Endothelial cell (in vitro differentiated cells): ENCODE measurements at regions not wholly inside any gene's neighbourhood (a gene's known extent, or its start where the extent isn't known, plus 50 kb on each side); places are given as distances from the start of the nearest gene placed in this dataset.

Source experiments
- DNase-seq: peaks from one replicate; pipeline ENCODE4 v3.0.0; 2021; ENCODE audit warnings: low spot score
- H3K27ac Mint-ChIP-seq: one replicate; pipeline ENCODE4 v1.8.0; 2021; ENCODE audit warnings: mixed read lengths, inconsistent platforms; ENCODE audit not compliant: unreplicated experiment
- H3K27me3 Mint-ChIP-seq: one replicate; pipeline ENCODE4 v1.8.0; 2021; ENCODE audit warnings: mild to moderate bottlenecking, moderate library complexity, mixed read lengths, inconsistent platforms; ENCODE audit not compliant: unreplicated experiment
- H3K36me3 Mint-ChIP-seq: one replicate; pipeline ENCODE4 v1.8.0; 2021; ENCODE audit warnings: mild to moderate bottlenecking, low read depth, mixed read lengths, inconsistent platforms; ENCODE audit not compliant: unreplicated experiment
- H3K4me1 Mint-ChIP-seq: one replicate; pipeline ENCODE4 v1.8.0; 2021; ENCODE audit warnings: mild to moderate bottlenecking, mixed read lengths, inconsistent platforms; ENCODE audit not compliant: unreplicated experiment
- H3K4me3 Mint-ChIP-seq: one replicate; pipeline ENCODE4 v1.8.0; 2021; ENCODE audit warnings: mild to moderate bottlenecking, mixed read lengths, inconsistent platforms; ENCODE audit not compliant: unreplicated experiment
- H3K9me3 Mint-ChIP-seq: one replicate; pipeline ENCODE4 v1.8.0; 2021; ENCODE audit warnings: mixed read lengths, inconsistent platforms; ENCODE audit not compliant: unreplicated experiment
- CTCF ChIP-seq: fragments of 200-600 bp; sonication (generic); IDR thresholded peaks from one replicate; pipeline ENCODE4 v1.5.0; 2021; ENCODE audit warnings: antibody characterized with exemption; ENCODE audit not compliant: unreplicated experiment

DNA sequence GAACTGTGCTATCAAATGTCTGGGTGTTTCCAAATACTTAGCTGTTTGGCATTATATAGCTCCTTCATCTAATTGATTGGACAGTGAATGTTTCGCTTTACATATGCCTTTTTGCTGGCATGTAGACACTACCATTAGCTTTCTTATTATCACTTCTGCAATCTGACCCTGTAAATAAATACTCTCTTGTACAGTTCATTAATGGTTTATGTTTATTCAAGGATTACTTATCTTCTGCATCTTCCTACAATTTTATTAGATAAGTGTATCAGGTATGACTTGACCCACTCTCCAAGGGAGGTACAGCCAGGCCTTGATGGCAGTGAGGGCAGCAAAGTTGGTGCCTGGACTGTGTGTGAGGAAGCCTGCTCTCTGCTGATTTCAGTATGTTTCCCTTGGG, 614.1 kb upstream of the SETBP1 start:
- H3K4me3 Mint-ChIP-seq: no peak overlapping the region
- no peaks in the 10 kb centered on the region for H3K9me3 Mint-ChIP-seq
- no peak for TF ChIP-seq CTCF

DNA sequence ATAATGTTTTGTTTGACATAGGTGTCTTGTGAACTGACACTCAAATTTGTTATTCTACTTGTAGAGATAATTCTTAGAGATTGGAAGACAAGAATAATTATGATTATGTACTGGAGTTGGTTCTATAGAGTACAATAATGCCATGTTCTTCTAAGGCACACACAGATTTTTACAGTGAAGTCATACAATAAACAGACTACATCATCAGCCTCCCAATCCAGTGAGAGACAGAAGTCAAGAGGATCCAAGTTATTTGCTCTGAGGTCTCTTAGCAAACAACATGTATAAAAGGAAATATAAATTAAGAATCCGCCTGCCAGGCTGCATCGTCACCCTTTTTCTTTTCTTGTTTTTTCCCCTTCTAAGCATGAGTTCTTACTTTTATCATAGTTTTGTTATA, 613.5 kb upstream of the SETBP1 start:
- no peak for DNase-seq
- TF ChIP-seq CTCF: no peak
- no peaks in the 10 kb centered on the region for H3K36me3 Mint-ChIP-seq
- peaks cover 1% of the 10 kb centered on the region for H3K27me3 Mint-ChIP-seq
- H3K4me3 Mint-ChIP-seq: no peak overlapping the region
- H3K9me3 Mint-ChIP-seq: no peaks in the 10 kb centered on the region
- no peaks in the 10 kb centered on the region for H3K4me1 Mint-ChIP-seq
- no peak overlapping the region for H3K27ac Mint-ChIP-seq

More for the DNA sequence above, 614.1 kb upstream of the SETBP1 start:
- no peak overlapping the region for H3K27ac Mint-ChIP-seq
- DNase-seq: no peak
- no peaks in the 10 kb centered on the region for H3K36me3 Mint-ChIP-seq
- H3K27me3 Mint-ChIP-seq: peaks cover 4% of the 10 kb centered on the region
- no peaks in the 10 kb centered on the region for H3K4me1 Mint-ChIP-seq

DNA sequence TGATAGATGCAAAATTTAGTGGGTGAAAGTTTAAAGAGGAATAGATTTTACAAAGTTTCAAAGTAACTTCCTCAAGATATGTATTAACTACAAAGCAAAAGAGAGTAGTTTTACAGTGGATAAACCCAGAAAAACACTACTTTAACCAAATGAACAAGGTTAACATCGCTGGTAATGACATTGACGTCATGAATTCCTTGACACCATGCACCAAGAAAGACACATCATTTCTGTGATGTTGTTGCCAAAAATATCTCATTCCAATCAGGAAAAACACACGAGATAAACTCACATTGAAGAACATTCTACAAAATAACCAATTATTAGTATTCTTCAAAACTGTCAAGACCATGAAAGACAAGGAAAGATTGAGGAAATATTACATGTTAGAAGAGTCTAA, 605.6 kb upstream of the SETBP1 start:
- Mint-ChIP-seq H3K27me3 (no peaks in the 10 kb centered on the region), H3K4me1 (no peaks in the 10 kb centered on the region), H3K27ac (no peak overlapping the region), H3K36me3 (no peaks in the 10 kb centered on the region), H3K9me3 (no peaks in the 10 kb centered on the region), H3K4me3 (no peak overlapping the region)
- DNase-seq: no peak
- TF ChIP-seq CTCF: no peak

- Mint-ChIP-seq H3K4me3 (no peak overlapping the region), H3K27me3 (no peaks in the 10 kb centered on the region), H3K9me3 (no peaks in the 10 kb centered on the region), H3K4me1 (no peaks in the 10 kb centered on the region), H3K27ac (no peak overlapping the region), H3K36me3 (no peaks in the 10 kb centered on the region)
- TF ChIP-seq CTCF: no peak
- DNase-seq: no peak
Observed at GRCh38 chr18:44079606-44080005, 601.1 kb upstream of the SETBP1 start.

- TF ChIP-seq CTCF: no peak
- Mint-ChIP-seq H3K27ac (no peak overlapping the region), H3K9me3 (no peaks in the 10 kb centered on the region), H3K36me3 (no peaks in the 10 kb centered on the region), H3K4me1 (no peaks in the 10 kb centered on the region), H3K4me3 (no peak overlapping the region), H3K27me3 (no peaks in the 10 kb centered on the region)
- no peak for DNase-seq
Observed at GRCh38 chr18:44080054-44080453, 600.6 kb upstream of the SETBP1 start.
